Sigmoid colon (tissue), 4 donors: ENCODE measurements at regions not wholly inside any gene's neighbourhood (a gene's known extent, or its start where the extent isn't known, plus 50 kb on each side); places are given as distances from the start of the nearest gene placed in this dataset.

ENCODE experiments used
- EP300 ChIP-seq, 4 donors: sonication (generic); formaldehyde crosslinking; IDR thresholded peaks; one replicate each; pipeline ENCODE4 v1.6.1; 2017; ENCODE audit warnings: antibody characterized with exemption in 4 of 4
- POLR2AphosphoS5 ChIP-seq, 4 donors: sonication (generic); formaldehyde crosslinking; IDR thresholded peaks; one replicate each; pipeline ENCODE4 v1.6.1; 2017; ENCODE audit warnings: antibody characterized with exemption in 4 of 4
- TF ChIP-seq, protein P1 (sequence below), 4 experiments: fragments of 450-650 bp in 3 of 4; fragments of 200-600 bp in 1 of 4; IDR thresholded peaks; one replicate each; pipeline ENCODE4 v1.5.1; 2016 to 2019; ENCODE audit warnings: antibody characterized with exemption in 4 of 4, mild to moderate bottlenecking in 3 of 4, moderate library complexity in 2 of 4

DNA sequence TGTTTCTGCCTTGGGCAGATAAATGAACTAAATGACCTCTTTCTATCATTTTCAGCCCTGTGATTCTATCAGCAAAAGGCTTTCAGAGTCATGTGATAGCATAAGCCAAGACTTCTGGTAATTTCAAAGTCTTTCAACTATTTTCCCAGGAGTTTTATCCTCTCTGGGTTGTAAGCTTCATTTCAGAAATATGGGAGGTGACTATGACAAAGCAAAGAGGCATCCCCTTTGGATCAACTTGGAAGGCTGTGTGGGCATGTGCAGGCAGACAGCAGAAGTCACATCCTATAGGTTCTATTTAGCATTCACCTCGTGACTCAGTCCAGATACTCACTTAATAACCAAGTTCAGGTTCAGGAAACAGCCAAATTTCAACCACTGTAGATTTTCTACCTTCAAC is 149.0 kb upstream of the FST start:
- TF ChIP-seq, protein P1, sequence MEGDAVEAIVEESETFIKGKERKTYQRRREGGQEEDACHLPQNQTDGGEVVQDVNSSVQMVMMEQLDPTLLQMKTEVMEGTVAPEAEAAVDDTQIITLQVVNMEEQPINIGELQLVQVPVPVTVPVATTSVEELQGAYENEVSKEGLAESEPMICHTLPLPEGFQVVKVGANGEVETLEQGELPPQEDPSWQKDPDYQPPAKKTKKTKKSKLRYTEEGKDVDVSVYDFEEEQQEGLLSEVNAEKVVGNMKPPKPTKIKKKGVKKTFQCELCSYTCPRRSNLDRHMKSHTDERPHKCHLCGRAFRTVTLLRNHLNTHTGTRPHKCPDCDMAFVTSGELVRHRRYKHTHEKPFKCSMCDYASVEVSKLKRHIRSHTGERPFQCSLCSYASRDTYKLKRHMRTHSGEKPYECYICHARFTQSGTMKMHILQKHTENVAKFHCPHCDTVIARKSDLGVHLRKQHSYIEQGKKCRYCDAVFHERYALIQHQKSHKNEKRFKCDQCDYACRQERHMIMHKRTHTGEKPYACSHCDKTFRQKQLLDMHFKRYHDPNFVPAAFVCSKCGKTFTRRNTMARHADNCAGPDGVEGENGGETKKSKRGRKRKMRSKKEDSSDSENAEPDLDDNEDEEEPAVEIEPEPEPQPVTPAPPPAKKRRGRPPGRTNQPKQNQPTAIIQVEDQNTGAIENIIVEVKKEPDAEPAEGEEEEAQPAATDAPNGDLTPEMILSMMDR (IDR thresholded peaks at IDR 0.05) = no peak
- no peak for TF ChIP-seq EP300 (IDR thresholded peaks at IDR 0.05)
- no peak for TF ChIP-seq POLR2AphosphoS5 (IDR thresholded peaks at IDR 0.05)
